Upper lobe of right lung (tissue), 1 donor: ENCODE measurements at regions not wholly inside any gene's neighbourhood (a gene's known extent, or its start where the extent isn't known, plus 50 kb on each side); places are given as distances from the start of the nearest gene placed in this dataset.

Experiments
- ATAC-seq: fragments of 200-7000 bp; cut with Tn5 transposase; one replicate; pipeline ENCODE4 v1.9.1; 2020; ENCODE audit warnings: mild to moderate bottlenecking, moderate library complexity
- DNase-seq: peaks from one replicate; pipeline ENCODE4 v3.0.0-alpha.2; 2020
- H3K27ac ChIP-seq: fragments of 200-600 bp; one replicate; pipeline ENCODE4 v1.8.0; 2022
- H3K27me3 ChIP-seq: fragments of 200-600 bp; one replicate; pipeline ENCODE4 v1.8.0; 2022; ENCODE audit warnings: mild to moderate bottlenecking
- H3K36me3 ChIP-seq: fragments of 200-600 bp; one replicate; pipeline ENCODE4 v1.8.0; 2022
- H3K4me1 ChIP-seq: fragments of 200-600 bp; one replicate; pipeline ENCODE4 v1.8.0; 2022
- H3K4me3 ChIP-seq: fragments of 200-600 bp; one replicate; pipeline ENCODE4 v1.8.0; 2022; ENCODE audit warnings: mild to moderate bottlenecking
- H3K9me3 ChIP-seq: fragments of 200-600 bp; one replicate; pipeline ENCODE4 v1.8.0; 2022
- intact Hi-C: fragments of 100-400 bp; cut with DNase I; formaldehyde crosslinking; loops from one replicate; pipeline ENCODE4 v1.11.0; 2022
- TF ChIP-seq, protein P1 (sequence below): fragments of 200-600 bp; IDR thresholded peaks from one replicate; pipeline ENCODE4 v1.8.0; 2022; ENCODE audit warnings: antibody characterized with exemption
- donor health status: DM: no; HTN: yes; CAD: no; lungs with severe emphysema.

DNA sequence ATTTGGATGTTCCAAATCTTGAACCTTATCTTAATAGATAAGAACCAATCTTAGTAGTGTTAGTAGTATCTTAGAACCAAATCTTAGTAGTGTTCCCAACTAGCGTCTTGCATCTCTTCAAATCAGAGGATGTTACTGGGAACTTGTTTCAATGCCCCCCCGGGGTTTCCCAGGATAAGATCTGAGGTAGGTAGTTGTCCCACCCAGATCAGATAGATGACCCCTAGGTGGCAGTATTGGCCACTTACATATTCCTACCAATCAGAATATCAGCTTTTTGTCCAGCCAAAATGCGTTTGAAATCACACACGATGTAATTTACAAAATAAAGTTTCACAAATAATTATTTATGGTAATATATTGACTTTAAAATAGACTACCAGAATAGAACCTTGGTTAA, 314.8 kb downstream of the MBD2 start:
- TF ChIP-seq, protein P1, sequence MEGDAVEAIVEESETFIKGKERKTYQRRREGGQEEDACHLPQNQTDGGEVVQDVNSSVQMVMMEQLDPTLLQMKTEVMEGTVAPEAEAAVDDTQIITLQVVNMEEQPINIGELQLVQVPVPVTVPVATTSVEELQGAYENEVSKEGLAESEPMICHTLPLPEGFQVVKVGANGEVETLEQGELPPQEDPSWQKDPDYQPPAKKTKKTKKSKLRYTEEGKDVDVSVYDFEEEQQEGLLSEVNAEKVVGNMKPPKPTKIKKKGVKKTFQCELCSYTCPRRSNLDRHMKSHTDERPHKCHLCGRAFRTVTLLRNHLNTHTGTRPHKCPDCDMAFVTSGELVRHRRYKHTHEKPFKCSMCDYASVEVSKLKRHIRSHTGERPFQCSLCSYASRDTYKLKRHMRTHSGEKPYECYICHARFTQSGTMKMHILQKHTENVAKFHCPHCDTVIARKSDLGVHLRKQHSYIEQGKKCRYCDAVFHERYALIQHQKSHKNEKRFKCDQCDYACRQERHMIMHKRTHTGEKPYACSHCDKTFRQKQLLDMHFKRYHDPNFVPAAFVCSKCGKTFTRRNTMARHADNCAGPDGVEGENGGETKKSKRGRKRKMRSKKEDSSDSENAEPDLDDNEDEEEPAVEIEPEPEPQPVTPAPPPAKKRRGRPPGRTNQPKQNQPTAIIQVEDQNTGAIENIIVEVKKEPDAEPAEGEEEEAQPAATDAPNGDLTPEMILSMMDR, result peak; percentile 42
- no peak for ATAC-seq
- DNase-seq, result no peak

DNA sequence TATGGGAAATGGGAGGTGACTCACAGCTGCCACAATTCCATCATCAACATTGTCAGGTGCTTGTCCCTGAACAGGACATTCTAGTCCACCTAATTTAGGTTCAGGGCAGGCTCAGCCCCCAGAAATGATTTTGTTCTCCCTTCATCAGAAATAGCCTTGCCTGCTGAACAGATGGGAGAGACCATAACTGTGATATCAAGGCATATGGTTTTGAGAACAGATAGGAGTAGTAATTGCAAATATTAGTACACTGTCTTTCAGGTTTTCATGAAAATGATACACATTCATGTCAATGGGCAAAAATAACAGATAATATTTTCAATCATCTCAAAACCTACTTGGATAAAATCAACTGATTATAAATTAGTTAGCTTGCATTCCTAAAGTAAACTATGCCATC, 316.5 kb downstream of the MBD2 start:
- Histone ChIP-seq H3K27me3 (no peaks in the 10 kb centered on the region), H3K9me3 (no peaks in the 10 kb centered on the region), H3K4me1 (no peaks in the 10 kb centered on the region), H3K36me3 (no peaks in the 10 kb centered on the region), H3K27ac (no peak overlapping the region), H3K4me3 (no peak overlapping the region)
- TF ChIP-seq, protein P1, result no peak
- ATAC-seq (no peak), DNase-seq (no peak)
- intact Hi-C loops, result no loop called here

More for the DNA sequence above, 314.8 kb downstream of the MBD2 start:
- Histone ChIP-seq H3K4me1 (no peaks in the 10 kb centered on the region), H3K36me3 (no peaks in the 10 kb centered on the region), H3K27ac (no peak overlapping the region), H3K4me3 (no peak overlapping the region), H3K9me3 (no peaks in the 10 kb centered on the region), H3K27me3 (no peaks in the 10 kb centered on the region)
- intact Hi-C loops, result no loop called here

DNA sequence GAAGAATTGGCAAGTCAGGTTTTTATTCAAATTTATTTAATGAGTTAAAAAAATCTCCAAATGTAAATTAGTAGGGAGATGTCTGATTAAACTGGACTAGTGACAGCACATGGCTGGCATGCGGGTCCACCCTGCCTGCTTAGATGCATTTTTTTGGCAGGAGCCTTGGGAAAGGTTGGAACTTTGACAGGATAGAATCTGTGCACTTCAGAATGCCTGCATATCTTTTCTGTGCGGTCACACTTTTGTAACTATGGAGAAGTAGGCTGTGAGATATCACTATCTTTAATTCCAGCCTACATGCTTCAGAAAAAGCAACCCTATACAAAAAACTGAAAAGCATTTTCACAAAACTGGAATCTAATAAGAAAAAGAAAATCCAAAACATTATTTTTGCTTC, 317.8 kb downstream of the MBD2 start:
- H3K9me3 ChIP-seq, result no peaks in the 10 kb centered on the region
- ATAC-seq (peak; percentile 68), DNase-seq (no peak)
- H3K4me1 ChIP-seq, result no peaks in the 10 kb centered on the region
- H3K4me3 ChIP-seq, result no peak overlapping the region
- H3K36me3 ChIP-seq, result no peaks in the 10 kb centered on the region
- intact Hi-C loops, result no loop called here
- no peaks in the 10 kb centered on the region for H3K27me3 ChIP-seq
- no peak overlapping the region for H3K27ac ChIP-seq
- TF ChIP-seq, protein P1, result no peak

DNA sequence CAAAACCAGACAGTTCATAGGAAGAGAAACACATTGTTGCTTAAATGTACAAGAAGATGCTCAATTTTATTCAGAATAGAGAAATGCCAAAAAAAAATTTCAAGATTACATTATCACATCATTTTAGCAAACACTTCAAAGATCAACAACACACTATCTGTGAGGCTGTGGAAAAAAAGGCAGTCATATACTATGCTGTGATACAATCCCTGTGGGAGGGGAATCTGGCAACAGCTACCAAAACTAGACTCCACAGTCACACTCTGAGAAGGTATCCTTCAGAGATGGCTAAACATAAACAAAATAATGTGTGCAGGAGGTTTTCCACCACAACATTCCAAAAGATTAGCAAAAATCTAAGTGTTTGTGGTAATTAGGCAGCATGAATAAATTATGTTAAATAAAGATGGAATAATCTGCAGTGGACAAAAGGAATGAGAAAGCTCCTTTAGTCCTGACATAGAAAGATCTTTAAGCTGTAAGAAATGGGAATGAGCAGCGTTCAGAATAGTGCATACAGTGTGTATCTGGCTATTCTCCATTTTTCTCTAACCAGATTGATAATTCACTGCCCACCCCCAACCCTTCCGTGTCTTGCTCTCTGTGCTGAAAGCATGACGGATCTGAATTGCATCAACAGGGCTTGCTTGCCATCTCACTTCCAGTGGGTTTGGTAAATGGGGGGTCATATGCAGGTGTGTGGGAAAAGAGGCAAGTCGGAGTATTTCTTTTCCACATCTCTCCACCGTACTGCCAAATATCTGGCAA, 329.6 kb downstream of the MBD2 start:
- ATAC-seq (no peak), DNase-seq (no peak)
- H3K4me3 ChIP-seq, result no peak overlapping the region
- H3K27me3 ChIP-seq, result no peaks in the 10 kb centered on the region
- H3K4me1 ChIP-seq, result no peaks in the 10 kb centered on the region
- TF ChIP-seq, protein P1, result no peak
- no peak overlapping the region for H3K27ac ChIP-seq
- intact Hi-C loops, result no loop called here
- no peaks in the 10 kb centered on the region for H3K9me3 ChIP-seq
- no peaks in the 10 kb centered on the region for H3K36me3 ChIP-seq

DNA sequence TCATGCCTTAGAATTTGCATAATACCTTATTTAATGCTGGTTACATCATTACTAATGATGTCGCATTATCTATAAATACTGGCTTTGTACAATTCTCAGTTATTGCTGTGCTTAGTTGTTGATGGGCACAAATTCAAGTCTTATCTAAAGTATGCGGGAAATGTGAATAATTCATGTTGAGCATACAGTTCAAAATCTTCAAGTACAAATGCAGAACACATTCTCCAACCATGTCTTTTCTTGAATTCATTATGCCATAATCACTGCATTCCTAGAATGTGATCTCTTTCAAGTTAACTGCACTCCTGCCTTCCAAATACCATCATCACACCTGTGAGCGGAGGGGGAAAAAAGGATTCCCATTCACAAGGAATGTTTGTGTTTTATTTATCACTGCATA, 337.0 kb downstream of the MBD2 start:
- intact Hi-C loops, result no loop called here
- no peak overlapping the region for H3K27ac ChIP-seq
- peak; percentile 58 for ATAC-seq

More for the DNA sequence above, 337.0 kb downstream of the MBD2 start:
- Histone ChIP-seq H3K4me3 (no peak overlapping the region), H3K27me3 (no peaks in the 10 kb centered on the region), H3K4me1 (no peaks in the 10 kb centered on the region), H3K9me3 (no peaks in the 10 kb centered on the region), H3K36me3 (no peaks in the 10 kb centered on the region)
- TF ChIP-seq, protein P1, result no peak
- DNase-seq, result no peak
